DND-41 (cell line): ENCODE measurements at regions not wholly inside any gene's neighbourhood (a gene's known extent, or its start where the extent isn't known, plus 50 kb on each side); places are given as distances from the start of the nearest gene placed in this dataset.

ENCODE experiments used
- CTCF ChIP-seq: IDR thresholded peaks from 2 replicates; pipeline ENCODE4 v1.5.1; 2012; ENCODE audit warnings: borderline replicate concordance, low read length, moderate library complexity, mild to moderate bottlenecking; ENCODE audit not compliant: poor library complexity, severe bottlenecking; ENCODE audit errors: extremely low read depth
- EZH2 ChIP-seq: IDR thresholded peaks from 3 replicates; pipeline ENCODE4 v1.6.1; 2012; ENCODE audit warnings: borderline replicate concordance, low read depth, mild to moderate bottlenecking, moderate library complexity, low read length, inconsistent platforms; ENCODE audit not compliant: severe bottlenecking

DNA sequence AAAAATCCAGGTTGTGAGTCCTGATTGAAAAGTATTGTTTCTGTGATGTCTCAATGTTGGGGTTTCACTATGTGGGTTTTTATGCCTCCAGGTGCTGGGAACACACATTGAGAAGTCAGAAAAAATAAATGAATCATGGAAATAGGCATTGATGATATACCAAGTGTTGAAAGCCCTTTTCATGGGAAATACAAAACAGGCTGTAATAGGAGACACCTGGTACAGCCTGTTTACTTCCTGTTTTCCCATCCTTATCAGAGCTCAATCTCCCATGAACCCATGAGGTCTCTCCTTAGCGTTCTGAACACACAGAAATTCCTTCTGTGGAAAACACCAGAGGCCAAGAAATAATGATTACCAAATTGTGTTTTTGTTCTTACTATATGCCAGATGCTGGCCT is 106.3 kb upstream of the BOD1L1 start:
- TF ChIP-seq CTCF, result no peak
- TF ChIP-seq EZH2, result no peak
